Hepatocyte (in vitro differentiated cells): ENCODE measurements at regions not wholly inside any gene's neighbourhood (a gene's known extent, or its start where the extent isn't known, plus 50 kb on each side); places are given as distances from the start of the nearest gene placed in this dataset.

Experiments
- CTCF ChIP-seq: fragments of 200-600 bp; sonication (generic); IDR thresholded peaks from 2 replicates; pipeline ENCODE4 v1.5.1; 2016; ENCODE audit warnings: antibody characterized with exemption, mild to moderate bottlenecking; ENCODE audit not compliant: poor library complexity
- EZH2 ChIP-seq: fragments of 200-600 bp; sonication (generic); IDR thresholded peaks from 2 replicates; pipeline ENCODE4 v1.6.1; 2016; ENCODE audit warnings: antibody characterized with exemption, mild to moderate bottlenecking, borderline replicate concordance

GRCh38 chr21:19433623-19434022, 1030.0 kb upstream of the TMPRSS15 start:
- no peak for TF ChIP-seq EZH2
- no peak for TF ChIP-seq CTCF
